Keratinocyte (primary cell): ENCODE measurements at regions not wholly inside any gene's neighbourhood (a gene's known extent, or its start where the extent isn't known, plus 50 kb on each side); places are given as distances from the start of the nearest gene placed in this dataset.

Source experiments
- DNase-seq: peaks from one replicate; pipeline ENCODE4 v3.0.0-alpha.2; 2011; ENCODE audit warnings: low read depth, missing footprints, low spot score
- FAIRE-seq: peaks from 2 replicates; lab custom pipeline; 2011; peaks lifted over from hg19 to GRCh38; lab: Jason Lieb, UNC
- H2AFZ ChIP-seq: 2 replicates; pipeline ENCODE4 v1.6.0; 2012; ENCODE audit warnings: low read length, control low read depth, inconsistent platforms; ENCODE audit not compliant: control insufficient read depth
- H3K27ac ChIP-seq: 2 replicates; pipeline ENCODE4 v1.5.1; 2011; ENCODE audit warnings: low read length; ENCODE audit not compliant: control insufficient read depth, insufficient read depth
- H3K27me3 ChIP-seq: 3 replicates; pipeline ENCODE4 v1.6.0; 2011; ENCODE audit warnings: low read length; ENCODE audit not compliant: control insufficient read depth, insufficient read depth; ENCODE audit errors: extremely low read depth
- H3K36me3 ChIP-seq, 2 experiments: 2 replicates in 1 of 2; 3 replicates in 1 of 2; pipeline ENCODE4 v1.5.1; 2011; ENCODE audit warnings: low read length in 2 of 2, mild to moderate bottlenecking in 1 of 2; ENCODE audit not compliant: control insufficient read depth in 2 of 2, insufficient read depth in 2 of 2; ENCODE audit errors: extremely low read depth in 1 of 2
- H3K4me1 ChIP-seq: 3 replicates; pipeline ENCODE4 v1.5.1; 2011; ENCODE audit warnings: low read length; ENCODE audit not compliant: control insufficient read depth, insufficient read depth; ENCODE audit errors: extremely low read depth
- H3K4me2 ChIP-seq: 3 replicates; pipeline ENCODE4 v1.6.0; 2011; ENCODE audit warnings: low read depth, low read length; ENCODE audit not compliant: control insufficient read depth, insufficient read depth; ENCODE audit errors: extremely low read depth
- H3K4me3 ChIP-seq, 3 experiments: fragments of 200-600 bp in 1 of 3; sonication (generic) in 1 of 3; 2 replicates in 2 of 3; 3 replicates in 1 of 3; pipeline ENCODE4 v1.5.1; 2011 to 2016; ENCODE audit warnings: low read length in 3 of 3, mild to moderate bottlenecking in 3 of 3, control low read depth in 2 of 3, inconsistent platforms in 1 of 3, low read depth in 1 of 3, mixed read lengths in 1 of 3, mixed run types in 1 of 3, moderate library complexity in 1 of 3; ENCODE audit not compliant: control insufficient read depth in 2 of 3, insufficient read depth in 2 of 3; ENCODE audit errors: extremely low read depth in 1 of 3
- H3K79me2 ChIP-seq: 2 replicates; pipeline ENCODE4 v1.6.0; 2012; ENCODE audit warnings: low read length; ENCODE audit not compliant: control insufficient read depth, insufficient read depth
- H3K9ac ChIP-seq: 3 replicates; pipeline ENCODE4 v1.6.0; 2011; ENCODE audit warnings: low read length; ENCODE audit not compliant: control insufficient read depth, insufficient read depth; ENCODE audit errors: extremely low read depth
- H3K9me1 ChIP-seq: 3 replicates; pipeline ENCODE4 v1.6.0; 2011; ENCODE audit warnings: low read length; ENCODE audit not compliant: control insufficient read depth, insufficient read depth; ENCODE audit errors: extremely low read depth
- H3K9me3 ChIP-seq: 2 replicates; pipeline ENCODE4 v1.5.1; 2012; ENCODE audit warnings: low read depth, low read length; ENCODE audit not compliant: control insufficient read depth
- H4K20me1 ChIP-seq: 3 replicates; pipeline ENCODE4 v1.6.0; 2011; ENCODE audit warnings: low read length; ENCODE audit not compliant: control insufficient read depth, insufficient read depth; ENCODE audit errors: extremely low read depth
- CTCF ChIP-seq, 3 experiments: IDR thresholded peaks in 1 of 3; conservative IDR thresholded peaks in 1 of 3; optimal IDR thresholded peaks in 1 of 3; 2 replicates in 2 of 3; 3 replicates in 1 of 3; pipeline versions ENCODE3 to v1.5.1; 2011; ENCODE audit warnings: low read length in 3 of 3, mild to moderate bottlenecking in 3 of 3, moderate library complexity in 2 of 3, control low read depth in 1 of 3, inconsistent platforms in 1 of 3; ENCODE audit not compliant: insufficient read depth in 2 of 3; ENCODE audit errors: extremely low read depth in 1 of 3
- EZH2 ChIP-seq: IDR thresholded peaks from one replicate; pipeline ENCODE4 v1.6.1; 2012; ENCODE audit warnings: inconsistent platforms, mild to moderate bottlenecking, low read length, moderate library complexity
- dilution Hi-C: fragments of 300-500 bp; cut with MboI; formaldehyde crosslinking; loops from one replicate; pipeline ENCODE4 v1.7.0; 2020; ENCODE audit warnings: low sequenced_read_pairs; ENCODE audit not compliant: extremely low pct_ligation_motif_present

- no peak overlapping the region for H3K9ac ChIP-seq
- no peak overlapping the region for H2AFZ ChIP-seq
- no peaks in the 10 kb centered on the region for H3K9me1 ChIP-seq
- H3K4me2 ChIP-seq: no peak overlapping the region
- TF ChIP-seq CTCF (optimal IDR thresholded peaks at IDR 0.05 in 1 of 3, IDR thresholded peaks at IDR 0.05 in 1 of 3, conservative IDR thresholded peaks at IDR 0.05 in 1 of 3; ENCODE audit: extremely low read depth in 1 of 3, insufficient read depth in 2 of 3, low read length in 3 of 3) (no peak), EZH2 (no peak)
- no peaks in the 10 kb centered on the region for H4K20me1 ChIP-seq
- H3K4me1 ChIP-seq: no peaks in the 10 kb centered on the region
- no peak for DNase-seq
- dilution Hi-C loops: no loop called here
- H3K36me3 ChIP-seq: no peaks in the 10 kb centered on the region
- H3K9me3 ChIP-seq: no peaks in the 10 kb centered on the region
- H3K79me2 ChIP-seq: no peaks in the 10 kb centered on the region
- H3K27ac ChIP-seq: no peak overlapping the region
- no peaks in the 10 kb centered on the region for H3K27me3 ChIP-seq
- no peak for FAIRE-seq
- no peak overlapping the region for H3K4me3 ChIP-seq
Measured at GRCh38 chr1:56433056-56433577, 146.2 kb downstream of the PLPP3 start.

- Histone ChIP-seq H3K9me1 (no peaks in the 10 kb centered on the region), H4K20me1 (no peaks in the 10 kb centered on the region), H3K79me2 (no peaks in the 10 kb centered on the region), H3K27me3 (no peaks in the 10 kb centered on the region), H3K4me2 (no peak overlapping the region), H3K4me1 (no peaks in the 10 kb centered on the region), H3K27ac (no peak overlapping the region), H2AFZ (no peak overlapping the region), H3K9me3 (no peaks in the 10 kb centered on the region), H3K36me3 (no peaks in the 10 kb centered on the region), H3K4me3 (no peak overlapping the region), H3K9ac (no peak overlapping the region)
- DNase-seq (no peak), FAIRE-seq (no peak)
- dilution Hi-C loops: no loop called here
- TF ChIP-seq EZH2 (no peak), CTCF (optimal IDR thresholded peaks at IDR 0.05 in 1 of 3, IDR thresholded peaks at IDR 0.05 in 1 of 3, conservative IDR thresholded peaks at IDR 0.05 in 1 of 3; ENCODE audit: extremely low read depth in 1 of 3, insufficient read depth in 2 of 3, low read length in 3 of 3) (no peak)
Measured at GRCh38 chr1:56432166-56432971, 147.0 kb downstream of the PLPP3 start.
